HG03139 (cell line): ENCODE measurements at regions not wholly inside any gene's neighbourhood (a gene's known extent, or its start where the extent isn't known, plus 50 kb on each side); places are given as distances from the start of the nearest gene placed in this dataset.

Experiments used
- ATAC-seq: cut with Tn5 transposase; IDR thresholded peaks from one replicate; pipeline ENCODE4 v1.9.1; 2021; ENCODE audit not compliant: unreplicated experiment

DNA sequence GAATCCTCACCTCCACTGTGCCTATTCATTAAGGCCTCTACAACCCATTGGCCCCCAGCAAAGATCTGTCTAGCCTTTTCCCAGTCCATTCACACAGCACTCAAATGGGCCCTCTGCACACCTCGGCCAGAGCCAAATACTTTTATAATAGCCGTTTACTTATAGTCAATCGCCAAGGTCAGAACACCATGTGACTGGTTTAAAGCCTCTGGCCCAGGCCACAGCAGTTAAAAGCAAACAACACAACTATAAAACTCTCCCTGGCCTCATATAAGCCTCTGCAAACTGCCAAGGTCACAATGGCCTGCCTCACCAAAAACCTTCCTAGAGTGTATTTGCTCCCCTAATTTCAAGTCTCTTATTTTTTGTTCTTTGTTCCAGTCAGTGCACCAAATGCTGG lies 562.6 kb downstream of the CAAP1 start:
- no peak for ATAC-seq

- no peak for ATAC-seq
Measured at GRCh38 chr9:26326563-26326962, 566.0 kb downstream of the CAAP1 start.

- ATAC-seq, result no peak
Measured at GRCh38 chr9:26325444-26325829, 567.2 kb downstream of the CAAP1 start.

- no peak for ATAC-seq
Measured at GRCh38 chr9:26324786-26325443, 567.7 kb downstream of the CAAP1 start.

- ATAC-seq, result no peak
Measured at GRCh38 chr9:26321935-26322334, 570.7 kb downstream of the CAAP1 start.

GRCh38 chr9:26319859-26320258 lies 572.7 kb downstream of the CAAP1 start:
- ATAC-seq, result no peak

DNA sequence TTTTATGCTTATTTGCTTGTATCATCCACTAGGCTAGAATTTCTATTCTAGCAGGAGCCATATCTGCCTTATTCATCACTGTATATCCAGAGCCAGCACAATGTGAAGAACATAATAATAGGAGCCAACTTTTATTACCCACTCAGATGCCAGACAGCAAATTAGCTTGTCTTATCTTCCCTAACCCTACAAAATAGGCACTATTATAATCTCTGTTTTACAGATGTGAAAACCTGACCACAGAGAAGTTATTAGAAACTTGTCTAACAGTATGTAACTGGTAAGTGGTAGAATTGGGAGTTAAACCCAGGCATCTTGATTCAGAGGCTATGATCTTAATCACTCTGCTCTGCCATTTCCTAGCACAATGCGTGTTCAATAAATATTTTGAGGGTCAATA lies 579.5 kb downstream of the CAAP1 start:
- ATAC-seq, result no peak

DNA sequence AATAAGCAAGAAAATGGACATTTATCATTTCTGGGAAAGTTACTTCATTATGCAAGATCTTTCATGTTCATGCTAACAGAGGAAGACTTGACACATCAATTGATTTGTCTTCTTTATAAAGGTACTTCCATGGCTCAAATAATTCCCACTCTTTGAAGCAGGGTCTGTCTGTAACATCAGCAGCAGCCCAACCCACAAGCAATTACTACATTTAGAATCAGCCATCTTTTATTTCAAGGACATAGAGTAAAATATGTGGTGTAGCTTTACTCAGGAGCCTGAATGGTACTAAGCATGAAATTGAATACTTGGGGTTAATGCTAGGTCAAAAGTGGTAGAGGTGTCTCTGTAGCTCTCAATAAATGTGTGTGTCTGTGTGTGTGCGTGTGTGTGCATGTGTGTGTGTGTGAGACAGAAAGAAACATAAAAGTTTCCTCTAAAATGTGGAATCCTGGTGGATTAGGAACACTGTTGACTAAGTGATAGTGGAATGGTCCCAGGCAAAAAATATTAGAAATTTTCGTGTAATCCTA lies 581.1 kb downstream of the CAAP1 start:
- no peak for ATAC-seq

GRCh38 chr9:26310294-26310693 lies 582.3 kb downstream of the CAAP1 start:
- no peak for ATAC-seq

- no peak for ATAC-seq
Measured at GRCh38 chr9:26308328-26308727, 584.3 kb downstream of the CAAP1 start.

DNA sequence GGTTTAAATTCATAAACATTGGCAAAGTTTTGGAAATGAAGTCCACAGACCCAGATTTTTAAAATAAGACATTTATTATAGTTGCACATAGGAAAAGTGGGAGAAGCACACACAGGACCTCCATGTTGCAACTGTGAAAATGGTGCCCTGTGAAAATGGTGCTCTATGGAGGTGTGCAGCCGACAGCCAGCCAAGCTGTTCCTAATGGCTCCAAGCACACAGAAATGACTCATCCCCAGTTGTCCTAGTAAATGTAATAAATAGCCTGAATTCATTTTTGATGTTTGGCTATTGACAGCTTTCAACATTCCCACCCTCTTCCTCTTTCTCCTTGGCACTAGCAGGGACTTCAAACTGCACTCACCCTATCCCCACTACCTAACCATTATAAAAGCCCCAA lies 590.9 kb downstream of the CAAP1 start:
- ATAC-seq, result no peak

DNA sequence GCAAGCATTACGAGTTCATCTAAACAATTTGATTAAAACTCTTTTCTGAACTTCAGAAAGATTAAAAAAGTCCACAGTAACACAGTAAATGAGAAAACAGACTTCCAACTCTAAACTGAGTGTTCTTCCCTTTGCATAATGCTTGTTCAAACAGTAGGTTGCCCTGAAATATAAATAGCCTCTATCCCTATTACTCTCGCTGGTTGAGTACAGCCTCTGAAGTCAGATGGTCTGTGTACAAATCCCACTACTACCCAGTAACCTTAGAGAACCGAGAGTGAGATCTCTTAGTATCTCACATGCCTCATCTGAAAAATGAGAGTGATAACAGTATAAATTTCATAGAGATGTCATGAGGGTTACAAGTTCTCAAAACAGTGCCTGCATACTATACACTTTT lies 591.6 kb downstream of the CAAP1 start:
- ATAC-seq, result no peak

DNA sequence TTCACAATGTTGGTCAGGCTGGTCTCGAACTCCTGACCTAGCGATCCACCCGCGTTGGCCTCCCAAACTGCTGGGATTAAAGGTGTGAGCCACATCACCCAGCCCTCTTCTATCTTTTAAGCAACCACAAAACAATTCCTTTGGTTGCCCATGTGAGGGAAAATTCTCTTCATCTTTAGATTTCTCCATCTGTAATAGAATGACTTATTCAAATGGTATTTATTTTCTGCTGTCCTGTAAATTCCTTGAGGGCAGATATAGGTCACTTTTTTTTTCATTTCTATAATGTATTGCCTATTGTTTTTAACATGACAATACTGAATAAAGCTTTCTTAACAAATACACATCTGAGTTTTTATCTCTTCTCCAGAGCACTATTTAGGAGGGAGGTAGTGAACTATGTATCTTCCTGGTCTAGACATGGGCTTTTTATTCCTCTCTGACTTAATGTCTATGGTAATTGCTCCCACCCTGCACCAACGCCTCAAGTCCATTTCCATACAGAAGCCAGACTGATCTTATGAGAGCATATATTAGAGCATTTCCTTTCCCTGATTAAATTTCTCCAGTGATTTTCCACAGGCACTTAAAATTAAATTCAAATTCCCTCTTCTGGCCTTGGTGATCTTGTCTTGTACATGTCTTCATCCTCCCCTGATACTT lies 595.6 kb downstream of the CAAP1 start:
- no peak for ATAC-seq

DNA sequence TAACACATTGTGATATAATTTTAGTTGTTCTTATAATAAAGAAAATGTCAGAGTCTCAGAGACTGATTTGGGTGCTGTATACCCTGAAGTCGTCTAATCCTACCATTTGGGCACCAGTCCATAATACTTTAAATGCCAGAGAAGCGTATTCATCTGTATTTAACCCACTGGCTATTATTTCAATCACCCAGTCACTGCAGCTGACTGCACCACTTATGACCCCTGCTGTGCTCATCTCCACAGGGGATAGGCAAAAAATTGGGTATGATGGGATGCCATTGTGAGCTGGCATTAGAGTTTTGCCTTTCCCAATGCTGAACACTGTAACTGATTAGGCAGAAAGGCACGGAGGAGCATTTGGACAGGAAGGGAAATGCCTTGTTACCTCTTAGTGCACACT lies 599.7 kb downstream of the CAAP1 start:
- ATAC-seq, result no peak

DNA sequence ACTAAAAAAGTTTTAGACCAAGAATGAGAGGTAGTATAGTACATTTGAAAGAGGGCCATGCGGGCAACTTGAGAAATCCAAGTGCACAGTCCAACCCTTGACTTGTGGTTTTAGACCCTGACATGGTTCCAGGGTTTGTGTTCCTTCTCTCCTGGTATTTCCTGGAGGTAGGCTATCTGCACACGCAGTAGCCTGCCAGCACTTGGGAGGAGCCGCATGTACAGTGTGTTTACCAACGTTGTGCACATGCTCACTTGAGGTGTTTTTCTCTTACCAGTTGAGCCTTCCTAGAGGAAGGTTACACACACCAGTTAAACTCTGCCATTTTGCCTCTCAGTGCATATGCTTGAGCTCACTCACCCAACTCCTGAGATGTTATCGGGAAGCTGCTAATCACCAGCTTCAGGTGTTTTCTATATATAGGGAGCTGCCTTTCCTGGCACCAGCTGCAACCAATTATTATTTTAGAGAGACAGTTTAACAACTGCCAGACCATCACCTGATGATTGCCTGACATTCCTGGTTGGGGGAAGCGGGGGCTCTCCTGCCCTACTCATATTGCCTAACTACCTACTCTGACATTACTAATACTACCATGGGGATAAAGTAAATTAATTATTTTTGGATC lies 593.4 kb upstream of the TUSC1 start:
- ATAC-seq, result no peak

GRCh38 chr9:26266146-26266793 lies 588.0 kb upstream of the TUSC1 start:
- no peak for ATAC-seq

GRCh38 chr9:26264709-26265601 lies 586.7 kb upstream of the TUSC1 start:
- no peak for ATAC-seq

DNA sequence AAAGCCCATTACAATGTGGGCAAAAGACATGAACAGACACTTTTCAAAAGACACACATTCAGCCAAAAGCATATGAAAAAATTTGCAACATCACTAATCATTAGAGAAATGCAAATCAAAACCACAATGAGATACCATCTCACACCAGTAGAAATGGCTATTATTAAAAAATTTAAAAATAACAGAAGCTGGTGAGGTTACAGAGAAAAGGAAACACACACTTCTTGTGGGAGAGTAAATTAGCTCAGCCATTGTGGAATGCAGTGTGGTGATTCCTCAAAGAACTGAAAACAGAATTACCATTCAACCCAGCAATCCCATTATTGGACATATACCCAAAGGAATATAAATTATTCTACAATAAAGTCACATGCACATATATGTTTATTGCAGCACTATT lies 585.2 kb upstream of the TUSC1 start:
- ATAC-seq, result no peak

- ATAC-seq, result no peak
Measured at GRCh38 chr9:26262421-26263107, 584.3 kb upstream of the TUSC1 start.
